Transverse colon (tissue), 4 donors: ENCODE measurements at regions not wholly inside any gene's neighbourhood (a gene's known extent, or its start where the extent isn't known, plus 50 kb on each side); places are given as distances from the start of the nearest gene placed in this dataset.

Source experiments
- POLR2A ChIP-seq: fragments of 450-650 bp; IDR thresholded peaks from one replicate; pipeline ENCODE4 v1.6.1; 2016; ENCODE audit warnings: antibody characterized with exemption, mild to moderate bottlenecking, moderate library complexity
- POLR2AphosphoS5 ChIP-seq, 3 donors: sonication (generic); formaldehyde crosslinking; IDR thresholded peaks; one replicate each; pipeline ENCODE4 v1.6.1; 2016; ENCODE audit warnings: antibody characterized with exemption in 3 of 3
- TF ChIP-seq, protein P1 (sequence below), 5 experiments: fragments of 200-600 bp in 3 of 5; fragments of 450-650 bp in 2 of 5; sonication (generic) in 3 of 5; IDR thresholded peaks; 1 replicate in 2 of 5; 2 replicates in 3 of 5; pipeline ENCODE4 v1.5.1; 2016 to 2017; ENCODE audit warnings: antibody characterized with exemption in 5 of 5, inconsistent platforms in 3 of 5, mild to moderate bottlenecking in 2 of 5, moderate library complexity in 1 of 5

DNA sequence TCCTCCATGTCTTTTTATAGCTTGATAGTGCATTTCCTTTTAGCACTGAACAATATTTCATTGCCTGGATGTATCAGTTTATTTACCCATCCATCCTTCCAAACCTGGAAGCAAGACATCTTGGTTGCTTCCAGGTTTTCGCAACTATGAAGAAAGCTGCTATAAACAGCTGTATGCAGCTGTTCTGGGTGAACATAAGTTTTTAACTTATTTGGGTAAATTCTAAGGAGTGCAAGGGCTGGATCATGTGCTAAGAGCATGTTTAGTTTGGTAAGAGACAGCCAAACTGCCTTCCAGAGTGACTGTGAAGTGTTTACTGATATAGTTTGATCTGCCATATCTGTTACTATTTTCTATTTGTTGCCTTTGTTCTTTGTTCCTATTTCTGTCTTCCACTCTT, 58.5 kb downstream of the CSF2 start:
- TF ChIP-seq, protein P1, sequence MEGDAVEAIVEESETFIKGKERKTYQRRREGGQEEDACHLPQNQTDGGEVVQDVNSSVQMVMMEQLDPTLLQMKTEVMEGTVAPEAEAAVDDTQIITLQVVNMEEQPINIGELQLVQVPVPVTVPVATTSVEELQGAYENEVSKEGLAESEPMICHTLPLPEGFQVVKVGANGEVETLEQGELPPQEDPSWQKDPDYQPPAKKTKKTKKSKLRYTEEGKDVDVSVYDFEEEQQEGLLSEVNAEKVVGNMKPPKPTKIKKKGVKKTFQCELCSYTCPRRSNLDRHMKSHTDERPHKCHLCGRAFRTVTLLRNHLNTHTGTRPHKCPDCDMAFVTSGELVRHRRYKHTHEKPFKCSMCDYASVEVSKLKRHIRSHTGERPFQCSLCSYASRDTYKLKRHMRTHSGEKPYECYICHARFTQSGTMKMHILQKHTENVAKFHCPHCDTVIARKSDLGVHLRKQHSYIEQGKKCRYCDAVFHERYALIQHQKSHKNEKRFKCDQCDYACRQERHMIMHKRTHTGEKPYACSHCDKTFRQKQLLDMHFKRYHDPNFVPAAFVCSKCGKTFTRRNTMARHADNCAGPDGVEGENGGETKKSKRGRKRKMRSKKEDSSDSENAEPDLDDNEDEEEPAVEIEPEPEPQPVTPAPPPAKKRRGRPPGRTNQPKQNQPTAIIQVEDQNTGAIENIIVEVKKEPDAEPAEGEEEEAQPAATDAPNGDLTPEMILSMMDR (IDR thresholded peaks at IDR 0.05), result no peak
- TF ChIP-seq POLR2A, result no peak
- peak in 2 of 3 donors; percentile 8 to 45 for TF ChIP-seq POLR2AphosphoS5 (IDR thresholded peaks at IDR 0.05)
